IMR-90 (cell line): ENCODE measurements at regions not wholly inside any gene's neighbourhood (a gene's known extent, or its start where the extent isn't known, plus 50 kb on each side); places are given as distances from the start of the nearest gene placed in this dataset.

Experiments used
- ATAC-seq: fragments of 200-7000 bp; cut with Tn5 transposase; 2 replicates; pipeline ENCODE4 v1.9.1; 2020; ENCODE audit warnings: low read depth, mild to moderate bottlenecking, moderate library complexity
- BruUV-seq: library from RNA; stranded (reverse); fragments of 400-500 nt; replicated peaks from 2 replicates; lab custom pipeline; 2021; lab: Mats Ljungman, UMichigan
- CTCF ChIA-PET: fragments of 300-600 bp; formaldehyde crosslinking; extraction: SDS; loops from one replicate; lab custom pipeline; 2021; ENCODE audit warnings: antibody characterized with exemption; lab: Yijun Ruan, JAX
- POLR2A ChIA-PET: fragments of 300-600 bp; sonication (Branson Sonifier 250); formaldehyde crosslinking; loops from one replicate; lab custom pipeline; 2022; ENCODE audit warnings: antibody characterized with exemption; ENCODE audit not compliant: unreplicated experiment; lab: Charles Lee
- DNase-seq: peaks from one replicate; pipeline ENCODE4 v3.0.0; 2013
- H2AFZ ChIP-seq: replicated peaks from 2 replicates; pipeline ENCODE3; 2013; ENCODE audit warnings: low read length, mild to moderate bottlenecking; ENCODE audit not compliant: poor library complexity
- H2AK5ac ChIP-seq: 2 replicates; pipeline ENCODE4 v1.6.1; 2013; ENCODE audit warnings: low read depth, low read length, inconsistent platforms
- H2AK9ac ChIP-seq: replicated peaks from 2 replicates; pipeline ENCODE3; 2013; ENCODE audit warnings: mild to moderate bottlenecking, low read depth, low read length, moderate library complexity; ENCODE audit not compliant: poor library complexity
- H2BK120ac ChIP-seq: 2 replicates; pipeline ENCODE4 v1.6.1; 2013; ENCODE audit warnings: low read depth, low read length, inconsistent platforms
- H2BK15ac ChIP-seq: 3 replicates; pipeline ENCODE4 v1.6.1; 2013; ENCODE audit warnings: low read depth, low read length, inconsistent platforms
- H2BK20ac ChIP-seq: 2 replicates; pipeline ENCODE4 v1.6.1; 2013; ENCODE audit warnings: low read depth, mild to moderate bottlenecking, inconsistent platforms, low read length, moderate library complexity
- H2BK5ac ChIP-seq: 2 replicates; pipeline ENCODE4 v1.6.1; 2013; ENCODE audit warnings: mild to moderate bottlenecking, low read depth, low read length, inconsistent platforms; ENCODE audit not compliant: poor library complexity, severe bottlenecking
- H3K14ac ChIP-seq: replicated peaks from 2 replicates; pipeline ENCODE4 v1.6.1; 2013; ENCODE audit warnings: low read depth, low read length, inconsistent platforms
- H3K18ac ChIP-seq: 2 replicates; pipeline ENCODE4 v1.6.1; 2013; ENCODE audit warnings: low read depth, low read length, control low read depth
- H3K23ac ChIP-seq: 2 replicates; pipeline ENCODE4 v1.6.1; 2013; ENCODE audit warnings: low read depth, low read length, inconsistent platforms
- H3K27ac ChIP-seq: 2 replicates; pipeline ENCODE4 v1.5.1; 2013; ENCODE audit warnings: mild to moderate bottlenecking, control low read depth, low read length; ENCODE audit not compliant: insufficient read depth
- H3K27me3 ChIP-seq: 2 replicates; pipeline ENCODE4 v1.6.1; 2013; ENCODE audit warnings: low read length; ENCODE audit not compliant: control insufficient read depth, insufficient read depth
- H3K36me3 ChIP-seq: 2 replicates; pipeline ENCODE4 v1.6.1; 2013; ENCODE audit warnings: low read length, mixed read lengths; ENCODE audit not compliant: control insufficient read depth, insufficient read depth
- H3K4ac ChIP-seq: 2 replicates; pipeline ENCODE4 v1.6.1; 2013; ENCODE audit warnings: low read depth, low read length, inconsistent platforms
- H3K4me1 ChIP-seq: 2 replicates; pipeline ENCODE4 v1.6.1; 2013; ENCODE audit warnings: low read length, mixed read lengths; ENCODE audit not compliant: control insufficient read depth, insufficient read depth
- H3K4me2 ChIP-seq: 2 replicates; pipeline ENCODE4 v1.6.1; 2013; ENCODE audit warnings: low read depth, mild to moderate bottlenecking, control low read depth, low read length, moderate library complexity
- H3K4me3 ChIP-seq: 2 replicates; pipeline ENCODE4 v1.5.1; 2013; ENCODE audit warnings: low read depth, mild to moderate bottlenecking, control low read depth, low read length, moderate library complexity; ENCODE audit not compliant: insufficient read depth
- H3K56ac ChIP-seq: 2 replicates; pipeline ENCODE4 v1.6.1; 2013; ENCODE audit warnings: low read length, inconsistent platforms; ENCODE audit not compliant: insufficient read depth; ENCODE audit errors: extremely low read depth
- H3K79me1 ChIP-seq, 2 experiments: 2 replicates each; pipeline ENCODE4 v1.6.1; 2013; ENCODE audit warnings: low read length in 2 of 2, inconsistent platforms in 1 of 2, low read depth in 1 of 2
- H3K9ac ChIP-seq: 2 replicates; pipeline ENCODE4 v1.6.1; 2013; ENCODE audit warnings: low read depth, low read length, control low read depth
- H3K9me1 ChIP-seq: 2 replicates; pipeline ENCODE4 v1.6.1; 2013; ENCODE audit warnings: low read length, inconsistent platforms; ENCODE audit not compliant: insufficient read depth
- H3K9me3 ChIP-seq: 2 replicates; pipeline ENCODE4 v1.6.1; 2013; ENCODE audit warnings: low read length; ENCODE audit not compliant: control insufficient read depth, insufficient read depth
- H4K20me1 ChIP-seq: 2 replicates; pipeline ENCODE4 v1.6.1; 2013; ENCODE audit warnings: low read length, inconsistent platforms; ENCODE audit not compliant: insufficient read depth
- H4K5ac ChIP-seq: 2 replicates; pipeline ENCODE4 v1.6.1; 2013; ENCODE audit warnings: mild to moderate bottlenecking, low read depth, low read length, control low read depth
- H4K8ac ChIP-seq, 2 experiments: 2 replicates each; pipeline ENCODE4 v1.6.1; 2013; ENCODE audit warnings: low read depth in 2 of 2, low read length in 2 of 2, control low read depth in 1 of 2, inconsistent platforms in 1 of 2
- H4K91ac ChIP-seq: 2 replicates; pipeline ENCODE4 v1.6.1; 2013; ENCODE audit warnings: low read depth, low read length, inconsistent platforms; ENCODE audit not compliant: insufficient read depth
- BHLHE40 ChIP-seq: fragments of 150-350 bp; IDR thresholded peaks from 2 replicates; pipeline ENCODE4 v1.6.1; 2016; ENCODE audit warnings: mild to moderate bottlenecking, low read depth, low read length
- NFE2L2 ChIP-seq: fragments of 150-350 bp; IDR thresholded peaks from 2 replicates; pipeline ENCODE4 v1.6.1; 2016; ENCODE audit warnings: low read depth, mild to moderate bottlenecking, low read length
- POLR2A ChIP-seq: IDR thresholded peaks from 2 replicates; pipeline ENCODE4 v1.6.1; 2012; ENCODE audit warnings: mild to moderate bottlenecking, low read depth, low read length
- RAD21 ChIP-seq: IDR thresholded peaks from 2 replicates; pipeline ENCODE4 v1.6.1; 2012; ENCODE audit warnings: low read length, improper control_type of control experiment
- RFX5 ChIP-seq: IDR thresholded peaks from 2 replicates; pipeline ENCODE4 v1.8.0; 2012; ENCODE audit warnings: low read depth, mild to moderate bottlenecking, low read length, moderate library complexity
- SMC3 ChIP-seq: fragments of 150-350 bp; IDR thresholded peaks from 2 replicates; pipeline ENCODE4 v1.6.1; 2016; ENCODE audit warnings: low read depth, mild to moderate bottlenecking, antibody characterized with exemption, low read length, moderate library complexity
- dilution Hi-C: fragments of 300-500 bp; cut with HindIII; formaldehyde crosslinking; loops from one replicate; pipeline ENCODE4 v1.14.3; 2018; ENCODE audit warnings: low sequenced_read_pairs; ENCODE audit not compliant: unreplicated experiment
- in situ Hi-C: fragments of 300-500 bp; cut with MboI; formaldehyde crosslinking; loops from 3 replicates; pipeline ENCODE4 v1.14.3; 2019; ENCODE audit warnings: low sequenced_read_pairs, inconsistent platforms, mixed read lengths
- intact Hi-C: fragments of 100-400 bp; cut with micrococcal nuclease; formaldehyde crosslinking; loops from 2 replicates; pipeline ENCODE4 v1.10.0; 2022
- TF ChIP-seq, protein P1 (sequence below): conservative IDR thresholded peaks from 2 replicates; pipeline ENCODE4 v1.5.1; 2012; ENCODE audit warnings: mild to moderate bottlenecking, low read depth, low read length, improper control_type of control experiment

DNA sequence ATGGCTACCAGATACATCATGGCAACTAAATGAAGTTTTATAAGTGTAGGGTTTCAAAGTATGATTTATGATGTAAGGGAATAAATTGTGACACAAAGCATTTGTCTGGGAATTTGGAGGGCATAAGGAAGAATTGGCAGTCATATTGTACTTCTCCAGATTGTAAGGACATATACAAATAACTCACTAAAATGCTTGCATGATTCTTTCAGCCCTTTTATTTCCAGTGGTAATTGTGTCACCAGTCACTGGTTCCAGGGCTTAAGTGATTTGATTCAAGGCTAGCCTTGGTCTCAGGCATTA lies 299.4 kb upstream of the ANO5 start:
- CTCF ChIA-PET: no interaction called here
- H3K14ac ChIP-seq: no peak overlapping the region
- BruUV-seq: no TSS peak

More for the DNA sequence above, 299.4 kb upstream of the ANO5 start:
- Histone ChIP-seq H3K27me3 (no peaks in the 10 kb centered on the region), H3K4me1 (no peaks in the 10 kb centered on the region), H2AFZ (no peak overlapping the region), H3K56ac (no peak overlapping the region), H2BK120ac (no peak overlapping the region), H2BK15ac (no peak overlapping the region), H3K4me3 (no peak overlapping the region), H3K9me1 (no peaks in the 10 kb centered on the region), H4K8ac (no peak overlapping the region), H4K5ac (no peak overlapping the region), H3K27ac (no peak overlapping the region), H3K79me1 (no peaks in the 10 kb centered on the region), H4K91ac (no peak overlapping the region), H2BK5ac (no peak overlapping the region), H3K23ac (no peak overlapping the region), H3K4ac (no peak overlapping the region), H2BK20ac (no peak overlapping the region), H3K9me3 (peaks cover 3% of the 10 kb centered on the region; the same call in 1 of the 2 replicates), H3K9ac (no peak overlapping the region), H3K36me3 (no peaks in the 10 kb centered on the region), H2AK9ac (no peak overlapping the region), H4K20me1 (no peaks in the 10 kb centered on the region), H2AK5ac (no peak overlapping the region), H3K18ac (no peak overlapping the region), H3K4me2 (no peak overlapping the region)
- no peak for DNase-seq
- ATAC-seq: no peak
- POLR2A ChIA-PET: no interaction called here
- in situ Hi-C loops (no loop called here), intact Hi-C loops (no loop called here), dilution Hi-C loops (no loop called here)
- TF ChIP-seq POLR2A (no peak), NFE2L2 (no peak), BHLHE40 (no peak), SMC3 (no peak), RFX5 (no peak), RAD21 (no peak)
- TF ChIP-seq, protein P1, sequence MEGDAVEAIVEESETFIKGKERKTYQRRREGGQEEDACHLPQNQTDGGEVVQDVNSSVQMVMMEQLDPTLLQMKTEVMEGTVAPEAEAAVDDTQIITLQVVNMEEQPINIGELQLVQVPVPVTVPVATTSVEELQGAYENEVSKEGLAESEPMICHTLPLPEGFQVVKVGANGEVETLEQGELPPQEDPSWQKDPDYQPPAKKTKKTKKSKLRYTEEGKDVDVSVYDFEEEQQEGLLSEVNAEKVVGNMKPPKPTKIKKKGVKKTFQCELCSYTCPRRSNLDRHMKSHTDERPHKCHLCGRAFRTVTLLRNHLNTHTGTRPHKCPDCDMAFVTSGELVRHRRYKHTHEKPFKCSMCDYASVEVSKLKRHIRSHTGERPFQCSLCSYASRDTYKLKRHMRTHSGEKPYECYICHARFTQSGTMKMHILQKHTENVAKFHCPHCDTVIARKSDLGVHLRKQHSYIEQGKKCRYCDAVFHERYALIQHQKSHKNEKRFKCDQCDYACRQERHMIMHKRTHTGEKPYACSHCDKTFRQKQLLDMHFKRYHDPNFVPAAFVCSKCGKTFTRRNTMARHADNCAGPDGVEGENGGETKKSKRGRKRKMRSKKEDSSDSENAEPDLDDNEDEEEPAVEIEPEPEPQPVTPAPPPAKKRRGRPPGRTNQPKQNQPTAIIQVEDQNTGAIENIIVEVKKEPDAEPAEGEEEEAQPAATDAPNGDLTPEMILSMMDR: no peak
